Thoracic aorta (tissue), 2 donors: ENCODE measurements at regions not wholly inside any gene's neighbourhood (a gene's known extent, or its start where the extent isn't known, plus 50 kb on each side); places are given as distances from the start of the nearest gene placed in this dataset.

Experiments used
- ATAC-seq: fragments of 150-250 bp; one replicate; pipeline ENCODE4 v1.8.0; 2017; ENCODE audit warnings: low read depth; ENCODE audit not compliant: insufficient number of reproducible peaks, low FRiP score
- DNase-seq: peaks from one replicate; pipeline ENCODE4 v3.0.0-alpha.2; 2020; ENCODE audit warnings: low spot score
- H3K27ac ChIP-seq, 2 donors: fragments of 200-600 bp; sonication (generic); 1 replicate in 1 of 2; 2 replicates in 1 of 2; pipeline ENCODE4 v1.5.1; 2016; ENCODE audit warnings: mild to moderate bottlenecking in 2 of 2, moderate library complexity in 2 of 2
- H3K27me3 ChIP-seq: fragments of 200-600 bp; sonication (generic); replicated peaks from 2 replicates; pipeline ENCODE4 v1.6.0; 2016; ENCODE audit warnings: mild to moderate bottlenecking; ENCODE audit not compliant: insufficient read depth
- H3K36me3 ChIP-seq: fragments of 200-600 bp; sonication (generic); one replicate; pipeline ENCODE4 v1.5.1; 2016
- H3K4me1 ChIP-seq, 2 donors: fragments of 200-600 bp; sonication (generic); 1 replicate in 1 of 2; 2 replicates in 1 of 2; pipeline versions ENCODE4 v1.5.1 to v1.6.0; 2016; ENCODE audit warnings: low read depth in 2 of 2, mild to moderate bottlenecking in 1 of 2; ENCODE audit not compliant: control insufficient read depth in 1 of 2
- H3K4me3 ChIP-seq: fragments of 200-600 bp; sonication (generic); 2 replicates; pipeline ENCODE4 v1.5.1; 2016; ENCODE audit warnings: mild to moderate bottlenecking
- H3K9me3 ChIP-seq: fragments of 200-600 bp; sonication (generic); 2 replicates; pipeline ENCODE4 v1.5.1; 2016
- TF ChIP-seq, protein P1 (sequence below): fragments of 200-600 bp; sonication (generic); IDR thresholded peaks from one replicate; pipeline ENCODE4 v1.5.1; 2019; ENCODE audit warnings: antibody characterized with exemption

GRCh38 chrX:8288590-8288989 is 117.5 kb upstream of the VCX2 start:
- TF ChIP-seq, protein P1, sequence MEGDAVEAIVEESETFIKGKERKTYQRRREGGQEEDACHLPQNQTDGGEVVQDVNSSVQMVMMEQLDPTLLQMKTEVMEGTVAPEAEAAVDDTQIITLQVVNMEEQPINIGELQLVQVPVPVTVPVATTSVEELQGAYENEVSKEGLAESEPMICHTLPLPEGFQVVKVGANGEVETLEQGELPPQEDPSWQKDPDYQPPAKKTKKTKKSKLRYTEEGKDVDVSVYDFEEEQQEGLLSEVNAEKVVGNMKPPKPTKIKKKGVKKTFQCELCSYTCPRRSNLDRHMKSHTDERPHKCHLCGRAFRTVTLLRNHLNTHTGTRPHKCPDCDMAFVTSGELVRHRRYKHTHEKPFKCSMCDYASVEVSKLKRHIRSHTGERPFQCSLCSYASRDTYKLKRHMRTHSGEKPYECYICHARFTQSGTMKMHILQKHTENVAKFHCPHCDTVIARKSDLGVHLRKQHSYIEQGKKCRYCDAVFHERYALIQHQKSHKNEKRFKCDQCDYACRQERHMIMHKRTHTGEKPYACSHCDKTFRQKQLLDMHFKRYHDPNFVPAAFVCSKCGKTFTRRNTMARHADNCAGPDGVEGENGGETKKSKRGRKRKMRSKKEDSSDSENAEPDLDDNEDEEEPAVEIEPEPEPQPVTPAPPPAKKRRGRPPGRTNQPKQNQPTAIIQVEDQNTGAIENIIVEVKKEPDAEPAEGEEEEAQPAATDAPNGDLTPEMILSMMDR = no peak
- no peaks in the 10 kb centered on the region for H3K4me1 ChIP-seq
- no peaks in the 10 kb centered on the region for H3K36me3 ChIP-seq
- DNase-seq = no peak
- no peaks in the 10 kb centered on the region for H3K9me3 ChIP-seq
- ATAC-seq = no peak
- H3K4me3 ChIP-seq = no peak overlapping the region
- H3K27ac ChIP-seq = no peak overlapping the region
- no peaks in the 10 kb centered on the region for H3K27me3 ChIP-seq

DNA sequence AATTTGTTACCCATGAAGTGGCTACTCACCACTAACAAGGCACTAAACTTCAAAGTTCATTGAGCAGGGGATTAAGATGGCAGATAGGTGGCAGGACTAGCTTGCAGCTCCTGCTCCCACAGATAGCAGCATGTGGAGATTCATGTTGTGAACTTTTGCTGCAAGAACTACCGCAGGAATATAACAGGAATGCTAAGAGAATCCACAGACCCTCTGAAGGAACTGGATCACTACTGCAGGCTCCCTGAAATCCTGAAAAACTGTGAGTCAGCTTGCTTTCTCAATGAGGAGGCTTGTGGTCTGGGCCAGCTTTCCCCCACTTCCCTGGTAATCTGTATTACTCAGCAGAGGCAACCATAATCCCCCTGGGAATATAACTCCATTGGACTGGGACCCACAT is 118.5 kb upstream of the VCX2 start:
- H3K4me1 ChIP-seq = no peaks in the 10 kb centered on the region
- ATAC-seq (no peak), DNase-seq (no peak)
- no peaks in the 10 kb centered on the region for H3K27me3 ChIP-seq
- no peak overlapping the region for H3K4me3 ChIP-seq
- TF ChIP-seq, protein P1 = no peak
- H3K9me3 ChIP-seq = no peaks in the 10 kb centered on the region
- no peak overlapping the region for H3K27ac ChIP-seq
- no peaks in the 10 kb centered on the region for H3K36me3 ChIP-seq

GRCh38 chrX:8297766-8298165 is 126.7 kb upstream of the VCX2 start:
- Histone ChIP-seq H3K27ac (no peak overlapping the region), H3K4me1 (no peaks in the 10 kb centered on the region), H3K27me3 (no peaks in the 10 kb centered on the region), H3K4me3 (no peak overlapping the region), H3K36me3 (no peaks in the 10 kb centered on the region), H3K9me3 (no peaks in the 10 kb centered on the region)
- ATAC-seq (no peak), DNase-seq (no peak)
- TF ChIP-seq, protein P1 = no peak

GRCh38 chrX:8304668-8305067 is 133.6 kb upstream of the VCX2 start:
- no peak overlapping the region for H3K27ac ChIP-seq
- H3K4me1 ChIP-seq = no peaks in the 10 kb centered on the region
- TF ChIP-seq, protein P1 = no peak
- no peaks in the 10 kb centered on the region for H3K36me3 ChIP-seq
- no peaks in the 10 kb centered on the region for H3K27me3 ChIP-seq
- no peak for ATAC-seq
- H3K4me3 ChIP-seq = no peak overlapping the region
- no peaks in the 10 kb centered on the region for H3K9me3 ChIP-seq
- DNase-seq = no peak

DNA sequence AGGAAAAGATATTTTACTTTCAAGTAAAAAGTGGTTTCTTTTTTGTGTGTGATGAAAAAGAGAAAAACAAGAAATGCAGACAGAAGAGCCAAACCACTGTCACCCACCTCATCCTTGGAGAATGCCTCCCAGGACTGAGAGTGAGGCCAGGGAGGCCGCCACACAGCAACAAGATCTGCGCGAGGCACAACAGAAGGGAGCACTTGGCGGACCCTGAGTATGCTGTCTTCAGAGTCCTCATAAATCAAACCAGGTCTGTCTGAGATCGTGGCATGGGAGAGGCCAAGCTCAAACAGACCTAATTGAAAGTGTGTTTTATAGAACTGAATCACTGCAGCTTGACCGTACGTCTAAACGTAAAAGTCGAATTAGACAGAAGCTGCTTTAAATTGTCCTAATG is 134.3 kb upstream of the VCX2 start:
- no peak for DNase-seq
- no peak overlapping the region for H3K4me3 ChIP-seq
- H3K9me3 ChIP-seq = no peaks in the 10 kb centered on the region
- H3K36me3 ChIP-seq = no peaks in the 10 kb centered on the region
- H3K27me3 ChIP-seq = no peaks in the 10 kb centered on the region
- no peak overlapping the region for H3K27ac ChIP-seq
- TF ChIP-seq, protein P1 = no peak
- H3K4me1 ChIP-seq = no peaks in the 10 kb centered on the region
- ATAC-seq = no peak
